ENCODE measurements at regions not wholly inside any gene's neighbourhood (a gene's known extent, or its start where the extent isn't known, plus 50 kb on each side); places are given as distances from the start of the nearest gene placed in this dataset.

DNA sequence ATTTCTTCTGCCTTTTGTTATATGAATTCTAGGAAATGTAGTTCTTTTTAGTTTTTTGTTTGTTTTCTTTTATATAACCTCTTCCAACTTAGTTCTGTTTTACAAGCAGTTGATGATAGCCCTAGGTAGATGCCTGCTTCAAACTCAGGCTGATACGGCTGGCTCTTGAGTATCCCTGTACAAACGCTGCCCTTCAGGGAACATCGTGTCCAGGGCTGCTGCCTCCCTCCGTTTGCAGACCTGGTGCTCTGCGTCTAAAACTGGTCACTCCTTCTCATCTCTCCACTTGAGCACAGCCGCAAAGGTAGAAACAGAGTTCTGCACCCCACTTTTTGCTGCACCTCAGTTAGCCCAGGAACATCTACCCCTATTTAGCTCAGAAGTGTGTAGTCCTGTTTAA, 310.1 kb downstream of the PRL start:
- Mint-ChIP-seq H3K36me3 (ENCODE audit: low read depth) (peaks cover 37% of the 10 kb centered on the region), H3K4me3 (no peak overlapping the region), H3K4me1 (peaks cover 24% of the 10 kb centered on the region), H3K27me3 (ENCODE audit: insufficient read depth) (no peaks in the 10 kb centered on the region), H3K27ac (no peak overlapping the region), H3K9me3 (peaks cover 6% of the 10 kb centered on the region)
- H3K4me1 ChIP-seq (ENCODE audit: control insufficient read depth, insufficient read depth, low read length): no peaks in the 10 kb centered on the region
- peaks cover 70% of the 10 kb centered on the region for H3K36me3 ChIP-seq (ENCODE audit: control insufficient read depth, insufficient read depth, low read length)
- no peak for TF ChIP-seq CTCF (conservative IDR thresholded peaks at IDR 0.05)
- H3K9me3 ChIP-seq (ENCODE audit: control insufficient read depth, low read length): peaks cover 13% of the 10 kb centered on the region
- H3K4me3 ChIP-seq (ENCODE audit: low read length): no peak overlapping the region
- DNase-seq: no peak
- H3K27ac ChIP-seq (ENCODE audit: low read depth, low read length): no peak overlapping the region
- H3K27me3 ChIP-seq (ENCODE audit: control insufficient read depth, insufficient read depth, low read length, poor library complexity, severe bottlenecking): no peaks in the 10 kb centered on the region
- no peak overlapping the region for H3K9ac ChIP-seq (ENCODE audit: extremely low read depth, low read length, poor library complexity, severe bottlenecking)
- 77 to 90% methylated on average over 5 to 6 of the region's 6 CpGs for WGBS, 2 experiments (ENCODE audit: insufficient coverage in 1 of 2, insufficient read length in 1 of 2)

GRCh38 chr6:21987501-21987957, 309.3 kb downstream of the PRL start:
- Histone ChIP-seq H3K9me3 (ENCODE audit: control insufficient read depth, low read length) (peaks cover 12% of the 10 kb centered on the region), H3K4me3 (ENCODE audit: low read length) (no peak overlapping the region), H3K27me3 (ENCODE audit: control insufficient read depth, insufficient read depth, low read length, poor library complexity, severe bottlenecking) (no peaks in the 10 kb centered on the region), H3K4me1 (ENCODE audit: control insufficient read depth, insufficient read depth, low read length) (no peaks in the 10 kb centered on the region), H3K27ac (ENCODE audit: low read depth, low read length) (peak overlapping the region; percentile 16), H3K9ac (ENCODE audit: extremely low read depth, low read length, poor library complexity, severe bottlenecking) (no peak overlapping the region), H3K36me3 (ENCODE audit: control insufficient read depth, insufficient read depth, low read length) (peaks cover 70% of the 10 kb centered on the region)
- peaks cover 29% of the 10 kb centered on the region for H3K36me3 Mint-ChIP-seq (ENCODE audit: low read depth)
- no peak for TF ChIP-seq CTCF (conservative IDR thresholded peaks at IDR 0.05)
- H3K27ac Mint-ChIP-seq: no peak overlapping the region
- 60 to 66% methylated on average over 7 to 9 of the region's 9 CpGs for WGBS, 2 experiments (ENCODE audit: insufficient coverage in 1 of 2, insufficient read length in 1 of 2)
- H3K9me3 Mint-ChIP-seq: peaks cover 5% of the 10 kb centered on the region
- DNase-seq: peak; percentile 62
- H3K4me1 Mint-ChIP-seq: peaks cover 30% of the 10 kb centered on the region
- no peaks in the 10 kb centered on the region for H3K27me3 Mint-ChIP-seq (ENCODE audit: insufficient read depth)
- no peak overlapping the region for H3K4me3 Mint-ChIP-seq

DNA sequence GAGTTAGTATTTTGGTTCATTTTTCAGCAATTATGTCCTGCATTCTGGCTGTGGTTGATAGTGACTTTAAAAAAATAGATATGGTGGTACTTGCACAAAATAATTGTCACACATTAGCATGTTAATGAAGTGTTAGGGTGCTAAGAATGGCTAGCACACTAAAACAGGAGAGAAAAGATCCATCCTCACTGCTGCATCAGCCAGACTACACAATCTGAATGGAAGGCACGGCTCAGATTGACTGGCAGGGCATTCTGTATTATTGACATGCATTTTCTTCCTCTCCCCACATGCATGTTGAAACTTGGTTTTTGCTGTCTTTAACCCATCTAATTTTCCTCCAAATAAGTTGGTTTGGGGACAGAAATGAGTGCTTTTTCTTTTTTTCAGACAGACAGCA, 306.3 kb downstream of the PRL start:
- Histone ChIP-seq H3K36me3 (ENCODE audit: control insufficient read depth, insufficient read depth, low read length) (peaks cover 50% of the 10 kb centered on the region), H3K27me3 (ENCODE audit: control insufficient read depth, insufficient read depth, low read length, poor library complexity, severe bottlenecking) (no peaks in the 10 kb centered on the region), H3K9ac (ENCODE audit: extremely low read depth, low read length, poor library complexity, severe bottlenecking) (no peak overlapping the region), H3K4me3 (ENCODE audit: low read length) (no peak overlapping the region), H3K4me1 (ENCODE audit: control insufficient read depth, insufficient read depth, low read length) (no peaks in the 10 kb centered on the region), H3K27ac (ENCODE audit: low read depth, low read length) (no peak overlapping the region), H3K9me3 (ENCODE audit: control insufficient read depth, low read length) (no peaks in the 10 kb centered on the region)
- Mint-ChIP-seq H3K27me3 (ENCODE audit: insufficient read depth) (no peaks in the 10 kb centered on the region), H3K4me1 (peaks cover 35% of the 10 kb centered on the region), H3K9me3 (no peaks in the 10 kb centered on the region), H3K4me3 (no peak overlapping the region), H3K27ac (no peak overlapping the region), H3K36me3 (ENCODE audit: low read depth) (peaks cover 10% of the 10 kb centered on the region)
- 96% methylated on average over 1 of the region's 1 CpG; no CpG with 5 or more reads in 1 of the 2 experiments for WGBS, 2 experiments (ENCODE audit: insufficient coverage in 1 of 2, insufficient read length in 1 of 2)
- no peak for DNase-seq
- no peak for TF ChIP-seq CTCF (conservative IDR thresholded peaks at IDR 0.05)

Data from endodermal cell (in vitro differentiated cells).